ENCODE measurements at regions not wholly inside any gene's neighbourhood (a gene's known extent, or its start where the extent isn't known, plus 50 kb on each side); places are given as distances from the start of the nearest gene placed in this dataset.

GRCh38 chr18:4908328-4908727, 288.7 kb downstream of the AKAIN1 start:
- TF ChIP-seq ATF3 (IDR thresholded peaks at IDR 0.05) (no peak), HNF4A (conservative IDR thresholded peaks at IDR 0.05) (no peak), NR2F2 (IDR thresholded peaks at IDR 0.05) (no peak), CTCF (IDR thresholded peaks at IDR 0.05; ENCODE audit: low read depth, low read length, missing input control) (no peak), RXRA (IDR thresholded peaks at IDR 0.05) (no peak), RAD21 (IDR thresholded peaks at IDR 0.05) (no peak), FOXA1 (IDR thresholded peaks at IDR 0.05) (no peak), MAX (IDR thresholded peaks at IDR 0.05) (no peak), HNF4G (IDR thresholded peaks at IDR 0.05) (no peak), EGR1 (IDR thresholded peaks at IDR 0.05; ENCODE audit: low read depth in 2 of 2) (no peak), JUND (IDR thresholded peaks at IDR 0.05) (no peak), FOXA2 (IDR thresholded peaks at IDR 0.05) (no peak)
- TF ChIP-seq, protein P1, sequence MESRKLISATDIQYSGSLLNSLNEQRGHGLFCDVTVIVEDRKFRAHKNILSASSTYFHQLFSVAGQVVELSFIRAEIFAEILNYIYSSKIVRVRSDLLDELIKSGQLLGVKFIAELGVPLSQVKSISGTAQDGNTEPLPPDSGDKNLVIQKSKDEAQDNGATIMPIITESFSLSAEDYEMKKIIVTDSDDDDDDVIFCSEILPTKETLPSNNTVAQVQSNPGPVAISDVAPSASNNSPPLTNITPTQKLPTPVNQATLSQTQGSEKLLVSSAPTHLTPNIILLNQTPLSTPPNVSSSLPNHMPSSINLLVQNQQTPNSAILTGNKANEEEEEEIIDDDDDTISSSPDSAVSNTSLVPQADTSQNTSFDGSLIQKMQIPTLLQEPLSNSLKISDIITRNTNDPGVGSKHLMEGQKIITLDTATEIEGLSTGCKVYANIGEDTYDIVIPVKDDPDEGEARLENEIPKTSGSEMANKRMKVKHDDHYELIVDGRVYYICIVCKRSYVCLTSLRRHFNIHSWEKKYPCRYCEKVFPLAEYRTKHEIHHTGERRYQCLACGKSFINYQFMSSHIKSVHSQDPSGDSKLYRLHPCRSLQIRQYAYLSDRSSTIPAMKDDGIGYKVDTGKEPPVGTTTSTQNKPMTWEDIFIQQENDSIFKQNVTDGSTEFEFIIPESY (IDR thresholded peaks at IDR 0.05): no peak
- TF ChIP-seq, protein P2, sequence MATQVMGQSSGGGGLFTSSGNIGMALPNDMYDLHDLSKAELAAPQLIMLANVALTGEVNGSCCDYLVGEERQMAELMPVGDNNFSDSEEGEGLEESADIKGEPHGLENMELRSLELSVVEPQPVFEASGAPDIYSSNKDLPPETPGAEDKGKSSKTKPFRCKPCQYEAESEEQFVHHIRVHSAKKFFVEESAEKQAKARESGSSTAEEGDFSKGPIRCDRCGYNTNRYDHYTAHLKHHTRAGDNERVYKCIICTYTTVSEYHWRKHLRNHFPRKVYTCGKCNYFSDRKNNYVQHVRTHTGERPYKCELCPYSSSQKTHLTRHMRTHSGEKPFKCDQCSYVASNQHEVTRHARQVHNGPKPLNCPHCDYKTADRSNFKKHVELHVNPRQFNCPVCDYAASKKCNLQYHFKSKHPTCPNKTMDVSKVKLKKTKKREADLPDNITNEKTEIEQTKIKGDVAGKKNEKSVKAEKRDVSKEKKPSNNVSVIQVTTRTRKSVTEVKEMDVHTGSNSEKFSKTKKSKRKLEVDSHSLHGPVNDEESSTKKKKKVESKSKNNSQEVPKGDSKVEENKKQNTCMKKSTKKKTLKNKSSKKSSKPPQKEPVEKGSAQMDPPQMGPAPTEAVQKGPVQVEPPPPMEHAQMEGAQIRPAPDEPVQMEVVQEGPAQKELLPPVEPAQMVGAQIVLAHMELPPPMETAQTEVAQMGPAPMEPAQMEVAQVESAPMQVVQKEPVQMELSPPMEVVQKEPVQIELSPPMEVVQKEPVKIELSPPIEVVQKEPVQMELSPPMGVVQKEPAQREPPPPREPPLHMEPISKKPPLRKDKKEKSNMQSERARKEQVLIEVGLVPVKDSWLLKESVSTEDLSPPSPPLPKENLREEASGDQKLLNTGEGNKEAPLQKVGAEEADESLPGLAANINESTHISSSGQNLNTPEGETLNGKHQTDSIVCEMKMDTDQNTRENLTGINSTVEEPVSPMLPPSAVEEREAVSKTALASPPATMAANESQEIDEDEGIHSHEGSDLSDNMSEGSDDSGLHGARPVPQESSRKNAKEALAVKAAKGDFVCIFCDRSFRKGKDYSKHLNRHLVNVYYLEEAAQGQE (IDR thresholded peaks at IDR 0.05): no peak
- no peak overlapping the region for H3K27ac ChIP-seq (ENCODE audit: low read depth in 1 of 2, low read length in 2 of 2)
- H3K4me1 ChIP-seq (ENCODE audit: control insufficient read depth in 4 of 4, insufficient read depth in 4 of 4, low read length in 3 of 4): no peaks in the 10 kb centered on the region
- no peaks in the 10 kb centered on the region for H3K27me3 ChIP-seq (ENCODE audit: control insufficient read depth in 4 of 4, insufficient read depth in 4 of 4, low read length in 3 of 4)
- H3K9me3 ChIP-seq (ENCODE audit: control insufficient read depth in 4 of 4, low read length in 3 of 4): no peaks in the 10 kb centered on the region
- H3K4me3 ChIP-seq (ENCODE audit: low read depth in 1 of 3, low read length in 3 of 3): no peak overlapping the region
- H3K9ac ChIP-seq (ENCODE audit: low read depth in 1 of 2, low read length in 2 of 2): no peak overlapping the region
- WGBS: 63% methylated on average over 3 of the region's 3 CpGs
- DNase-seq (ENCODE audit: low spot score): no peak
- no peaks in the 10 kb centered on the region for H3K36me3 ChIP-seq (ENCODE audit: control insufficient read depth in 4 of 4, insufficient read depth in 3 of 4, low read depth in 1 of 4, low read length in 3 of 4)

GRCh38 chr18:4906856-4907255, 290.2 kb downstream of the AKAIN1 start:
- Histone ChIP-seq H3K4me3 (ENCODE audit: low read depth in 1 of 3, low read length in 3 of 3) (no peak overlapping the region), H3K27ac (ENCODE audit: low read depth in 1 of 2, low read length in 2 of 2) (no peak overlapping the region), H3K4me1 (ENCODE audit: control insufficient read depth in 4 of 4, insufficient read depth in 4 of 4, low read length in 3 of 4) (no peaks in the 10 kb centered on the region), H3K27me3 (ENCODE audit: control insufficient read depth in 4 of 4, insufficient read depth in 4 of 4, low read length in 3 of 4) (no peaks in the 10 kb centered on the region), H3K9ac (ENCODE audit: low read depth in 1 of 2, low read length in 2 of 2) (no peak overlapping the region), H3K9me3 (ENCODE audit: control insufficient read depth in 4 of 4, low read length in 3 of 4) (no peaks in the 10 kb centered on the region), H3K36me3 (ENCODE audit: control insufficient read depth in 4 of 4, insufficient read depth in 3 of 4, low read depth in 1 of 4, low read length in 3 of 4) (no peaks in the 10 kb centered on the region)
- 73% methylated on average over 3 of the region's 3 CpGs for WGBS
- DNase-seq (ENCODE audit: low spot score): no peak
- TF ChIP-seq ATF3 (IDR thresholded peaks at IDR 0.05) (no peak), RAD21 (IDR thresholded peaks at IDR 0.05) (no peak), RXRA (IDR thresholded peaks at IDR 0.05) (no peak), MAX (IDR thresholded peaks at IDR 0.05) (no peak), FOXA2 (IDR thresholded peaks at IDR 0.05) (no peak), EGR1 (IDR thresholded peaks at IDR 0.05; ENCODE audit: low read depth in 2 of 2) (no peak), GABPA (IDR thresholded peaks at IDR 0.05 in 1 of 2, conservative IDR thresholded peaks at IDR 0.05 in 1 of 2) (no peak), SP1 (IDR thresholded peaks at IDR 0.05) (no peak), JUND (IDR thresholded peaks at IDR 0.05) (no peak), FOXA1 (IDR thresholded peaks at IDR 0.05) (no peak), NR2F2 (IDR thresholded peaks at IDR 0.05) (no peak)
- TF ChIP-seq, protein P1 (IDR thresholded peaks at IDR 0.05): no peak
- TF ChIP-seq, protein P2 (IDR thresholded peaks at IDR 0.05): no peak

Measured in liver (tissue), 8 donors.